ENCODE measurements at regions not wholly inside any gene's neighbourhood (a gene's known extent, or its start where the extent isn't known, plus 50 kb on each side); places are given as distances from the start of the nearest gene placed in this dataset.
"Not testable (repeated sequence)": the region's sequence is repeated elsewhere in the genome, so short reads cannot be mapped to it uniquely, and the experiment has no call there.

DNA sequence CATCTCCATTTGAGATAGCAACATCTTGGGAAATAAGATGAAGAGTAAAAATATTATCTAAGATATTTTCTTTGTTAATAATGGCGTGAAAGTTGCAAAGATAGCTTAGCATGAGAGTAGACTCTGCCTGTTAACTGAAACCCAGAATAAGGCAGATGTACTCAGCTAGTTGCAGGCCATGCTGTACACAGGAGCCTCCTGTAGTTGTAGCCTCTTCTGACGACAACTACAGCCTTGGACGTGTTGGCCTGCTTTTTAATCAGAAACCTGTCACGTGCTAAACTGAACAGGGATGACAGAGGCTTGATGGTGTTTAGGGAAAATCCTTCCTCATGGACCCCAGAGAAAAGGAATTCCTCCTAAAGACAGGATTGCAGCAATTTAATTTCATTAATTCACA lies 155.1 kb upstream of the TMEM229A start:
- Histone ChIP-seq H3K36me3 (ENCODE audit: control insufficient read depth in 1 of 2, insufficient read depth in 2 of 2, low read length in 1 of 2) (no peaks in the 10 kb centered on the region), H3K27ac (ENCODE audit: low read depth in 1 of 2, low read length in 2 of 2) (no peak overlapping the region), H3K9me3 (ENCODE audit: control insufficient read depth, low read length) (no peaks in the 10 kb centered on the region), H3K4me3 (ENCODE audit: low read length in 2 of 2) (no peak overlapping the region), H3K27me3 (ENCODE audit: control insufficient read depth in 1 of 2, insufficient read depth in 2 of 2, low read length in 1 of 2) (no peaks in the 10 kb centered on the region), H3K4me1 (ENCODE audit: control insufficient read depth in 1 of 2, insufficient read depth in 2 of 2, low read length in 2 of 2) (no peaks in the 10 kb centered on the region)
- ATAC-seq (ENCODE audit: low FRiP score) (no peak), DNase-seq (no peak)
- intact Hi-C loops (cut with DNase I): no loop called here
- WGBS, 2 donors: 51 to 65% methylated on average over 4 of the region's 4 CpGs

DNA sequence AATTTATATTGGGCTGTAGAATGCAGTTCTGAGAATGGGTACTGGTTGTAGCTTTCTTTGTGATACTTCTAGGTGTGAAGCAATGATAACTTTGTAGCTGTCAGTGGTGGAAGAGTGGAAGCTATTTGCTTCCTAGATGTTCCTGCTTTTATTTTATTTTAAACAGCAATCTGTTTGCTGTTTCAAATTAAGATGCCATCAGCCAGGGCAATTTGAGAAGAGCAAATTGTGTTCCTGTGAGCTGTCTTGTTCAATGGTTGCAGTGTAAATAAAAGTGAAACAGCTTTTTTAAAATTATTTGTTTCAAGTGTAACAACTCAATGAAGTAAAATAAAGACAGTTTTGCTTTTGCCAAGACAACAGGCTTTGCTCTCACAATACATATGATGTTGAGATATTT lies 150.8 kb upstream of the TMEM229A start:
- no peaks in the 10 kb centered on the region for H3K27me3 ChIP-seq (ENCODE audit: control insufficient read depth in 1 of 2, insufficient read depth in 2 of 2, low read length in 1 of 2)
- no peaks in the 10 kb centered on the region for H3K4me1 ChIP-seq (ENCODE audit: control insufficient read depth in 1 of 2, insufficient read depth in 2 of 2, low read length in 2 of 2)
- DNase-seq (no peak), ATAC-seq (ENCODE audit: low FRiP score) (no peak)
- H3K9me3 ChIP-seq (ENCODE audit: control insufficient read depth, low read length): no peaks in the 10 kb centered on the region
- H3K27ac ChIP-seq (ENCODE audit: low read depth in 1 of 2, low read length in 2 of 2): no peak overlapping the region
- H3K36me3 ChIP-seq (ENCODE audit: control insufficient read depth in 1 of 2, insufficient read depth in 2 of 2, low read length in 1 of 2): no peaks in the 10 kb centered on the region
- intact Hi-C loops (cut with DNase I): no loop called here
- no peak overlapping the region for H3K4me3 ChIP-seq (ENCODE audit: low read length in 2 of 2)

DNA sequence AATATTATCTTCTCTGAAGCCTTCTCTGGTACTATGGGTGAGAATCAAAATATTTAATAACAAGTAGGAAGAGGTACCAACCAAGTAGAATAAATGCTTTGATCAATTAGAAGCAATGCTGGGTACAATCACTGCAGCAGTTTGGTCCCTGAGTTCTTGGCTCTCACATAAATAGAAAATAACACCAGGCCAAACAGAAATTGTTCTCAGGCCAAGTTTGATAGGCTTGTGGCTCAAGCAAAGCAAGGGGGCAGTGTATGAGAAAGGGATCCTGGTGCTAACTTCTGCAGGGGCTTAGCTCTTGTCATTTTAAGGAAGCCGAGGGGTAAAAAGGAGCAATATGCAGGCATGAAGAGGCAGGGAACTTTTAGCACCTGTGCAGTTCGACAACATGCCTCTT lies 146.8 kb upstream of the TMEM229A start:
- Histone ChIP-seq H3K36me3 (ENCODE audit: control insufficient read depth in 1 of 2, insufficient read depth in 2 of 2, low read length in 1 of 2) (no peaks in the 10 kb centered on the region), H3K27ac (ENCODE audit: low read depth in 1 of 2, low read length in 2 of 2) (no peak overlapping the region), H3K27me3 (ENCODE audit: control insufficient read depth in 1 of 2, insufficient read depth in 2 of 2, low read length in 1 of 2) (no peaks in the 10 kb centered on the region), H3K9me3 (ENCODE audit: control insufficient read depth, low read length) (no peaks in the 10 kb centered on the region), H3K4me1 (ENCODE audit: control insufficient read depth in 1 of 2, insufficient read depth in 2 of 2, low read length in 2 of 2) (no peaks in the 10 kb centered on the region), H3K4me3 (ENCODE audit: low read length in 2 of 2) (no peak overlapping the region)
- no peak for ATAC-seq (ENCODE audit: low FRiP score)
- intact Hi-C loops (cut with DNase I): no loop called here
- 95 to 96% methylated on average over 2 of the region's 2 CpGs for WGBS, 2 donors
- DNase-seq: no peak

DNA sequence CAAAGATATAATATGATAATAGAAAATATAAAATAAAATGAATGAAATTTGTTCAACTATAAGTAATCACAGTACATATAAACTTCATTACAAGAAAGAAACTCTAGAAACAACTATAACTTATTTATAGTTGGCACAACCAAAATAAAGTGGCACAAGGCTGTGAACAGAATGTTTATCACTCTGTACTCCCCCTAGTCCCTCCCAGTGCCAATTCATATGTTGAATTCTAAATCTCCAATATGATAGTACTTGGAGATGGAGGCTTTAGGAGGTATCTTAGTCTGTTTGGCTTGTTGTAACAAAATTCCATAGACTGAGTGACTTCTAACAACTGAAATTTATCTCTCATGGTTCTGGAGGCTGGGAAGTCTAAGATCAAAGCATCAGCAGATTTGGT lies 145.0 kb upstream of the TMEM229A start:
- no peak overlapping the region for H3K4me3 ChIP-seq (ENCODE audit: low read length in 2 of 2)
- no peaks in the 10 kb centered on the region for H3K4me1 ChIP-seq (ENCODE audit: control insufficient read depth in 1 of 2, insufficient read depth in 2 of 2, low read length in 2 of 2)
- H3K9me3 ChIP-seq (ENCODE audit: control insufficient read depth, low read length): no peaks in the 10 kb centered on the region
- intact Hi-C loops (cut with DNase I): no loop called here
- no peak overlapping the region for H3K27ac ChIP-seq (ENCODE audit: low read depth in 1 of 2, low read length in 2 of 2)
- H3K27me3 ChIP-seq (ENCODE audit: control insufficient read depth in 1 of 2, insufficient read depth in 2 of 2, low read length in 1 of 2): no peaks in the 10 kb centered on the region
- DNase-seq: no peak
- H3K36me3 ChIP-seq (ENCODE audit: control insufficient read depth in 1 of 2, insufficient read depth in 2 of 2, low read length in 1 of 2): no peaks in the 10 kb centered on the region
- no peak for ATAC-seq (ENCODE audit: low FRiP score)

DNA sequence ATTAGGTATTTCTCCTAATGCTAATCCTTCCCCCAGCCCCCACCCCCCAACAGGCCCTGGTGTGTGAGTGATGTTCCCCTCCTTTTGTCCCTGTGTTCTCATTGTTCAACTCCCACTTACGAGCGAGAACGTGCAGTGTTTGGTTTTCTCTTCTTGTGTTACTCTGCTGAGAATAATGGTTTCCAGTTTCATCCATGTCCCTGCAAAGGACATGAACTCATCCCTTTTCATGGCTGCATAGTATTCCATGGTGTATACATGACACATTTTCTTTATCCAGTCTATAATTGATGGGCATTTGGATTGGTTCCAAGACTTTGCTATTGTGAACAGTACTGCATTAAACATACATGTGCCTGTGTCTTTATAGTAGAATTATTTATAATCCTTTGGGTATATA lies 138.9 kb upstream of the TMEM229A start:
- WGBS, 2 donors: 92 to 95% methylated on average over 3 of the region's 3 CpGs
- DNase-seq; intact Hi-C loops (cut with DNase I): not testable (repeated sequence)

DNA sequence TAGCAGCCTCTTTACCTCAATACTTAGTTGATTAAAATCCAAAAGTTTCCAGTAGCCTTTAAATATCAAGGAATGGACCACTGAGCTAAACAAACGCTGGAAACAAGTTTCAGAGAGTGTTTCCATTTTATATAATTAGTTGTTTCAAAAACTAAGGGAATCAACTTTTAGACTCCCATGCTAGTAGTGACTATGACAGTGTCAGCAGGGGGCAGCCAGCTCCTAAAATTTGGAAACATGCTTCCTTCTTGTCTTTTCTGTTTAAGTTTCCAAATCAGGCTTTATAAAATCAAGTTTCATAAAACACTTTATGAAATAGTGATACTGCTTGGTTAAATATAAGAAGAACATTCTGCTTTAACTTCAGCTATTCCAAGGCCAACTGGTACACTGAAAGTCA lies 138.2 kb upstream of the TMEM229A start:
- Histone ChIP-seq H3K4me1 (ENCODE audit: control insufficient read depth in 1 of 2, insufficient read depth in 2 of 2, low read length in 2 of 2) (no peaks in the 10 kb centered on the region), H3K27me3 (ENCODE audit: control insufficient read depth in 1 of 2, insufficient read depth in 2 of 2, low read length in 1 of 2) (no peaks in the 10 kb centered on the region), H3K9me3 (ENCODE audit: control insufficient read depth, low read length) (no peaks in the 10 kb centered on the region), H3K36me3 (ENCODE audit: control insufficient read depth in 1 of 2, insufficient read depth in 2 of 2, low read length in 1 of 2) (no peaks in the 10 kb centered on the region), H3K27ac (ENCODE audit: low read depth in 1 of 2, low read length in 2 of 2) (no peak overlapping the region), H3K4me3 (ENCODE audit: low read length in 2 of 2) (no peak overlapping the region)
- DNase-seq (no peak), ATAC-seq (ENCODE audit: low FRiP score) (no peak)
- intact Hi-C loops (cut with DNase I): no loop called here
- 35 to 48% methylated on average over 1 of the region's 1 CpG for WGBS, 2 donors

More for the DNA sequence above, 138.9 kb upstream of the TMEM229A start:
- not testable (repeated sequence) for ATAC-seq (ENCODE audit: low FRiP score); H3K9me3 ChIP-seq (ENCODE audit: control insufficient read depth, low read length); H3K4me3 ChIP-seq (ENCODE audit: low read length in 2 of 2); H3K27ac ChIP-seq (ENCODE audit: low read depth in 1 of 2, low read length in 2 of 2); H3K36me3 ChIP-seq (ENCODE audit: control insufficient read depth in 1 of 2, insufficient read depth in 2 of 2, low read length in 1 of 2); H3K27me3 ChIP-seq (ENCODE audit: control insufficient read depth in 1 of 2, insufficient read depth in 2 of 2, low read length in 1 of 2); H3K4me1 ChIP-seq (ENCODE audit: control insufficient read depth in 1 of 2, insufficient read depth in 2 of 2, low read length in 2 of 2)

DNA sequence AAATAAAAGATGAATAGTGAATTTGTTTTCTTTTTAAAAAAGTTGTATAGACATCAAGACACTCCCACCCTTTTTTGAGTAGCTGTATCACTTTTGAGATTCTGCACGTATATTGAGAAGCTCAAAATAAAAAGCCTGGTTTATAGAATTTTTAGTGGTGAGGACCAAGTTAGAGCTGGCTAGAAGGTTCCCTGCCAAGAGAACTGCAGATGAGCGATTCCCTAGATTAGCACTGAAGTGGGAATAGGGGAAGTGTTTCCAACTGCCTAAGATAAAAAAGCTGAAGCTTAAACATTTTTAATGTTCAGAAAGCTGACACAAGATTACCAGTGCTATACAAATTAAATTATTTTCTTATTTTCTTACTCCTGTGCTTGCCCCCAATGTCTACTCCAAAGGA lies 135.7 kb upstream of the TMEM229A start:
- Histone ChIP-seq H3K36me3 (ENCODE audit: control insufficient read depth in 1 of 2, insufficient read depth in 2 of 2, low read length in 1 of 2) (no peaks in the 10 kb centered on the region), H3K9me3 (ENCODE audit: control insufficient read depth, low read length) (no peaks in the 10 kb centered on the region), H3K4me1 (ENCODE audit: control insufficient read depth in 1 of 2, insufficient read depth in 2 of 2, low read length in 2 of 2) (no peaks in the 10 kb centered on the region), H3K27me3 (ENCODE audit: control insufficient read depth in 1 of 2, insufficient read depth in 2 of 2, low read length in 1 of 2) (no peaks in the 10 kb centered on the region), H3K4me3 (ENCODE audit: low read length in 2 of 2) (no peak overlapping the region), H3K27ac (ENCODE audit: low read depth in 1 of 2, low read length in 2 of 2) (no peak overlapping the region)
- ATAC-seq (ENCODE audit: low FRiP score) (no peak), DNase-seq (no peak)
- WGBS, 2 donors: 38 to 40% methylated on average over 2 of the region's 2 CpGs
- intact Hi-C loops (cut with DNase I): loop anchor here in 1 of 2 donors (5.0 kb wide), 1 partner anchor 619 kb away; no protein-coding TSS in a partner anchor

DNA sequence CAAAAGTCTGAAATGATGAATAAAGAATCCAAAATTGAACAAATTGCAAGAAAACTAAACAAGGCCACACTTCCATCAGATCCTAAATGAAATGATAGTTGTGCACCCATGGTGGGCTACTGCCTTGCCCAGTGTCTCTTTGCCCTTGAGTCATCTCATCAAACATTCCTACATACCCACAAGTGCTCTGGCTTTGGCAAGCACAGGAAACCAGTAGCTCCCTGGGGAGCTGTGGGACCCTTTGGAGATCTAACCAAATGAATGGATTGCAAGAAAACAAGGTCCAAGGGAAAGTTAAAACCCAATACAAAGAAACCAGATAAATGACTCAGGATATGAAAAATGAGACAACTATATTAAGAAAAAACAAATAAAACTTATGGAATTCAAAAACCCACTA lies 129.8 kb upstream of the TMEM229A start:
- Histone ChIP-seq H3K4me3 (ENCODE audit: low read length in 2 of 2) (no peak overlapping the region), H3K4me1 (ENCODE audit: control insufficient read depth in 1 of 2, insufficient read depth in 2 of 2, low read length in 2 of 2) (no peaks in the 10 kb centered on the region), H3K27me3 (ENCODE audit: control insufficient read depth in 1 of 2, insufficient read depth in 2 of 2, low read length in 1 of 2) (no peaks in the 10 kb centered on the region), H3K27ac (ENCODE audit: low read depth in 1 of 2, low read length in 2 of 2) (no peak overlapping the region), H3K36me3 (ENCODE audit: control insufficient read depth in 1 of 2, insufficient read depth in 2 of 2, low read length in 1 of 2) (no peaks in the 10 kb centered on the region), H3K9me3 (ENCODE audit: control insufficient read depth, low read length) (peaks cover 2% of the 10 kb centered on the region)
- no peak for DNase-seq
- ATAC-seq (ENCODE audit: low FRiP score): no peak
- intact Hi-C loops (cut with DNase I): no loop called here

DNA sequence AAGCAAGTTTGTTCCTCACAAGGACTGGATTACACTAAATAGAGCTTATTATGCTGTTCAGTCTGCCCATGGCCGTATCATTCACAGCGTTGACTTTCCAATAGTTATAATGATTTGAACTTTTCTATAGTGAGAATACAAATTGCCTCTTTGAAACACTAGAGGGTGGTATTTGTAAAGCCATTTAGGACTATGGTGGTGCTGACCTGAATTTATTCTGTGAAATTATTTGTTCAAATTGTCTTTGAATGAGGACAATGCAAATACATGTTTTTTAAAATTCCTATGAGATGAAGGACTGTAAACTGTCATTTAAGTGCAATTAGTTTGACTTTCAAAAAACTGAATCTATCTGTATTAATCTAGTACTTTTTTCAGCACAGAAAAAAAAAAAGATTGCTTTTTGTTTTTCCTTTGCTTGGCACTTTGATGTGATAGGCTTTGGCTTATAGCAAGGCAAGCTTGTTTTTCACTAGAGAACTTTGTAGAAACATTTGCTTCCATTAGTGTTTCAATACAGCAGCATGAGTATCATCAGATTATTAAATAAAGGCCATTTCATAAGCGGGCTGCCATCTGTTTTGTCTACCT lies 122.7 kb upstream of the TMEM229A start:
- Histone ChIP-seq H3K4me1 (ENCODE audit: control insufficient read depth in 1 of 2, insufficient read depth in 2 of 2, low read length in 2 of 2) (peaks cover 0 to 4% of the 10 kb centered on the region in 2 donors), H3K27ac (ENCODE audit: low read depth in 1 of 2, low read length in 2 of 2) (no peak overlapping the region), H3K27me3 (ENCODE audit: control insufficient read depth in 1 of 2, insufficient read depth in 2 of 2, low read length in 1 of 2) (no peaks in the 10 kb centered on the region), H3K9me3 (ENCODE audit: control insufficient read depth, low read length) (no peaks in the 10 kb centered on the region), H3K36me3 (ENCODE audit: control insufficient read depth in 1 of 2, insufficient read depth in 2 of 2, low read length in 1 of 2) (no peaks in the 10 kb centered on the region), H3K4me3 (ENCODE audit: low read length in 2 of 2) (no peak overlapping the region)
- WGBS, 2 donors: 51 to 53% methylated on average over 3 of the region's 3 CpGs
- DNase-seq: no peak
- ATAC-seq (ENCODE audit: low FRiP score): no peak
- intact Hi-C loops (cut with DNase I): no loop called here
